PC-3 (cell line): ENCODE measurements at regions not wholly inside any gene's neighbourhood (a gene's known extent, or its start where the extent isn't known, plus 50 kb on each side); places are given as distances from the start of the nearest gene placed in this dataset.

Source experiments
- ATAC-seq: fragments of 200-7000 bp; cut with Tn5 transposase; 2 replicates; pipeline ENCODE4 v1.9.1; 2020; ENCODE audit warnings: mild to moderate bottlenecking, moderate library complexity
- BruUV-seq: library from RNA; stranded (reverse); fragments of 400-500 nt; replicated peaks from 2 replicates; lab custom pipeline; 2021; lab: Mats Ljungman, UMichigan
- CTCF ChIA-PET: fragments of 300-600 bp; sonication (Branson Sonifier 250); formaldehyde crosslinking; loops from one replicate; lab custom pipeline; 2022; ENCODE audit warnings: antibody characterized with exemption; lab: Charles Lee
- POLR2A ChIA-PET: fragments of 300-600 bp; sonication (Branson Sonifier 250); formaldehyde crosslinking; loops from one replicate; lab custom pipeline; 2022; ENCODE audit warnings: antibody characterized with exemption; ENCODE audit not compliant: unreplicated experiment; lab: Charles Lee
- DNase-seq: peaks from one replicate; pipeline ENCODE4 v3.0.0-alpha.2; 2015
- H2AFZ ChIP-seq: fragments of 300-600 bp; sonication (generic); 2 replicates; pipeline ENCODE4 v1.6.0; 2016; ENCODE audit warnings: antibody characterized with exemption, low read length
- H3F3A ChIP-seq: fragments of 300-600 bp; sonication (generic); one replicate; pipeline ENCODE4 v1.6.0; 2017; ENCODE audit warnings: antibody characterized with exemption, low read length, control low read depth, mild to moderate bottlenecking; ENCODE audit not compliant: unreplicated experiment
- H3K27ac ChIP-seq: fragments of 300-600 bp; sonication (generic); 2 replicates; pipeline ENCODE4 v1.5.1; 2016; ENCODE audit warnings: mild to moderate bottlenecking, low read length
- H3K27me3 ChIP-seq: fragments of 300-600 bp; sonication (generic); 2 replicates; pipeline ENCODE4 v1.6.1; 2016; ENCODE audit warnings: low read length, mixed read lengths
- H3K36me3 ChIP-seq: fragments of 300-600 bp; sonication (generic); 2 replicates; pipeline ENCODE4 v1.6.1; 2016; ENCODE audit warnings: low read depth, mixed run types, low read length, mixed read lengths
- H3K4me1 ChIP-seq: fragments of 300-600 bp; sonication (generic); 2 replicates; pipeline ENCODE4 v1.5.1; 2016; ENCODE audit warnings: low read length; ENCODE audit not compliant: insufficient read depth
- H3K4me2 ChIP-seq: fragments of 300-600 bp; sonication (generic); 2 replicates; pipeline ENCODE4 v1.6.0; 2016; ENCODE audit warnings: low read length
- H3K4me3 ChIP-seq: fragments of 300-600 bp; sonication (generic); 2 replicates; pipeline ENCODE4 v1.5.1; 2016; ENCODE audit warnings: mild to moderate bottlenecking, low read length, mixed read lengths
- H3K79me2 ChIP-seq: fragments of 300-600 bp; sonication (generic); 2 replicates; pipeline ENCODE4 v1.6.1; 2017; ENCODE audit warnings: low read length, mixed read lengths
- H3K9ac ChIP-seq: fragments of 300-600 bp; sonication (generic); 2 replicates; pipeline ENCODE4 v1.6.0; 2016; ENCODE audit warnings: mild to moderate bottlenecking, low read length
- H3K9me2 ChIP-seq: fragments of 300-600 bp; sonication (generic); replicated peaks from 2 replicates; pipeline ENCODE4 v1.6.1; 2016; ENCODE audit warnings: mixed run types, low read length, mixed read lengths
- H3K9me3 ChIP-seq: fragments of 300-600 bp; sonication (generic); 2 replicates; pipeline ENCODE4 v1.6.1; 2016; ENCODE audit warnings: low read length, mixed read lengths
- H4K20me1 ChIP-seq: fragments of 300-600 bp; sonication (generic); 2 replicates; pipeline ENCODE4 v1.6.1; 2016; ENCODE audit warnings: low read length, mixed read lengths
- EZH2 ChIP-seq: fragments of 300-600 bp; sonication (generic); IDR thresholded peaks from one replicate; pipeline ENCODE4 v1.6.1; 2017; ENCODE audit warnings: antibody characterized with exemption, mild to moderate bottlenecking, low read length; ENCODE audit not compliant: unreplicated experiment
- EZH2phosphoT487 ChIP-seq: fragments of 300-600 bp; sonication (generic); IDR thresholded peaks from 2 replicates; pipeline ENCODE4 v1.6.1; 2018; ENCODE audit warnings: mild to moderate bottlenecking, antibody characterized with exemption, low read length, borderline replicate concordance
- intact Hi-C: fragments of 100-400 bp; cut with micrococcal nuclease; formaldehyde crosslinking; loops from 2 replicates; pipeline ENCODE4 v1.9.0; 2023
- TF ChIP-seq, protein P1 (sequence below): fragments of 300-600 bp; sonication (generic); conservative IDR thresholded peaks from 2 replicates; pipeline ENCODE4 v1.5.1; 2017; ENCODE audit warnings: antibody characterized with exemption, low read depth, mild to moderate bottlenecking, low read length

- no peak overlapping the region for H3K9ac ChIP-seq
- no peak overlapping the region for H3K4me3 ChIP-seq
- H3K4me1 ChIP-seq, result peaks cover 15% of the 10 kb centered on the region
- H3K9me3 ChIP-seq, result no peaks in the 10 kb centered on the region
- no peaks in the 10 kb centered on the region for H3K27me3 ChIP-seq
- ATAC-seq (no peak), DNase-seq (no peak)
- intact Hi-C loops, result no loop called here
- POLR2A ChIA-PET, result no interaction called here
- CTCF ChIA-PET, result no interaction called here
- no peaks in the 10 kb centered on the region for H3K9me2 ChIP-seq
- H4K20me1 ChIP-seq, result no peaks in the 10 kb centered on the region
- no peak overlapping the region for H3K4me2 ChIP-seq
- peaks cover 3% of the 10 kb centered on the region for H3F3A ChIP-seq
- H3K79me2 ChIP-seq, result no peaks in the 10 kb centered on the region
- H2AFZ ChIP-seq, result no peak overlapping the region
- no peak overlapping the region for H3K27ac ChIP-seq
- TF ChIP-seq, protein P1, sequence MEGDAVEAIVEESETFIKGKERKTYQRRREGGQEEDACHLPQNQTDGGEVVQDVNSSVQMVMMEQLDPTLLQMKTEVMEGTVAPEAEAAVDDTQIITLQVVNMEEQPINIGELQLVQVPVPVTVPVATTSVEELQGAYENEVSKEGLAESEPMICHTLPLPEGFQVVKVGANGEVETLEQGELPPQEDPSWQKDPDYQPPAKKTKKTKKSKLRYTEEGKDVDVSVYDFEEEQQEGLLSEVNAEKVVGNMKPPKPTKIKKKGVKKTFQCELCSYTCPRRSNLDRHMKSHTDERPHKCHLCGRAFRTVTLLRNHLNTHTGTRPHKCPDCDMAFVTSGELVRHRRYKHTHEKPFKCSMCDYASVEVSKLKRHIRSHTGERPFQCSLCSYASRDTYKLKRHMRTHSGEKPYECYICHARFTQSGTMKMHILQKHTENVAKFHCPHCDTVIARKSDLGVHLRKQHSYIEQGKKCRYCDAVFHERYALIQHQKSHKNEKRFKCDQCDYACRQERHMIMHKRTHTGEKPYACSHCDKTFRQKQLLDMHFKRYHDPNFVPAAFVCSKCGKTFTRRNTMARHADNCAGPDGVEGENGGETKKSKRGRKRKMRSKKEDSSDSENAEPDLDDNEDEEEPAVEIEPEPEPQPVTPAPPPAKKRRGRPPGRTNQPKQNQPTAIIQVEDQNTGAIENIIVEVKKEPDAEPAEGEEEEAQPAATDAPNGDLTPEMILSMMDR, result no peak
- no peak for TF ChIP-seq EZH2phosphoT487
- TF ChIP-seq EZH2, result no peak
- H3K36me3 ChIP-seq, result no peaks in the 10 kb centered on the region
- BruUV-seq, result no TSS peak
These were observed 114.3 kb upstream of the ODAD2 start for GRCh38 chr10:28113202-28113601.

DNA sequence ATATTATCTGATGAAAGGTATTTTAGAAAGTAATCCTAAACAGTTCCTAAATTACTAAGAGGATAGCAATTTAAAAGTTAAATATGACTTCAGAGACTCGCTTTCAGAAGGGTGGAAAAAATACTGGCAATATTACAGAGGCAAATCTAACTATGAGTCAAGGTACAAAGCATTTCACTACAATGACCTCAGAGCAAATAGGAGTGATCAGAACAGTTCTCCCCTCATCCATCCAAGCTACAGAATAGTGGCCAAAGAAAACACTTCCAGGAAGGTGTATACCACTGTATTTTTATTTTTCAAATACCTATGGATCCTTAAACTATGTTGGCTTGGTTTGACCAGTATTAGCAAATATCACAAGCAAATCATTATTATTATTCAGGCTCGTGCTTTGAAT, 112.8 kb upstream of the ODAD2 start:
- H3F3A ChIP-seq, result peaks cover 3% of the 10 kb centered on the region
- POLR2A ChIA-PET, result no interaction called here
- BruUV-seq, result no TSS peak
- TF ChIP-seq EZH2, result no peak
- no peak for TF ChIP-seq EZH2phosphoT487
- TF ChIP-seq, protein P1, result no peak
- no peaks in the 10 kb centered on the region for H3K36me3 ChIP-seq
- H3K4me1 ChIP-seq, result peaks cover 15% of the 10 kb centered on the region
- H3K4me3 ChIP-seq, result no peak overlapping the region
- CTCF ChIA-PET, result no interaction called here
- no peaks in the 10 kb centered on the region for H4K20me1 ChIP-seq
- H3K79me2 ChIP-seq, result no peaks in the 10 kb centered on the region
- H3K27me3 ChIP-seq, result no peaks in the 10 kb centered on the region
- intact Hi-C loops, result loop anchor here (1.0 kb wide), 1 partner anchor 22 kb away; no protein-coding TSS in a partner anchor
- H2AFZ ChIP-seq, result no peak overlapping the region
- ATAC-seq, result peak; percentile 91
- no peaks in the 10 kb centered on the region for H3K9me3 ChIP-seq
- H3K27ac ChIP-seq, result peak overlapping the region; percentile 4; the same call in 1 of the 2 replicates
- peak overlapping the region; percentile 30 for H3K4me2 ChIP-seq
- no peaks in the 10 kb centered on the region for H3K9me2 ChIP-seq
- peak; percentile 66 for DNase-seq
- no peak overlapping the region for H3K9ac ChIP-seq

DNA sequence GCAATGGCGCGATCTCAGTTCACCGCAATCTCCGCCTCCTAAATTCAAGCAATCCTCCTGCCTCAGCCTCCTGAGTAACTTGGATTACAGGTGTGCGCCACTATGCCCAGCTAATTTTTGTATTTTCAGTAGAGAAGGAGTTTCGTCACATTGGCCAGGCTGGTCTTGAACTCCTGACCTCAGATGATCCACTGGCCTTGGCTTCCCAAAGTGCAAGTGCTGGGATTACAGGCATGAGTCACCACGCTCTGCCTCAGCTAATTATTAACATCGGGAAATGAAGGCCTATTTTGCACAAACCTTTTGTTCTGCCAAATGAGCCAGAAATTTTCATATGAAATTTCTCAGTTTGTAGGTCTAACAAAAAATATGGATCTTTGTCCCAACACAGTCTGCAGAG, 106.7 kb upstream of the ODAD2 start:
- Histone ChIP-seq H3K9ac (no peak overlapping the region), H3K9me2 (no peaks in the 10 kb centered on the region), H3K27me3 (no peaks in the 10 kb centered on the region), H3F3A (no peaks in the 10 kb centered on the region), H3K4me2 (no peak overlapping the region), H3K9me3 (no peaks in the 10 kb centered on the region), H3K4me1 (no peaks in the 10 kb centered on the region), H3K36me3 (no peaks in the 10 kb centered on the region), H4K20me1 (no peaks in the 10 kb centered on the region), H3K4me3 (no peak overlapping the region), H2AFZ (no peak overlapping the region), H3K27ac (no peak overlapping the region), H3K79me2 (no peaks in the 10 kb centered on the region)
- no TSS peak for BruUV-seq
- ChIA-PET POLR2A (no interaction called here), CTCF (no interaction called here)
- no peak for TF ChIP-seq EZH2
- TF ChIP-seq, protein P1, result no peak
- TF ChIP-seq EZH2phosphoT487, result no peak
- intact Hi-C loops, result no loop called here
- ATAC-seq (no peak), DNase-seq (no peak)
